HCT116 (cell line): ENCODE measurements at regions not wholly inside any gene's neighbourhood (a gene's known extent, or its start where the extent isn't known, plus 50 kb on each side); places are given as distances from the start of the nearest gene placed in this dataset.

ENCODE experiments used
- ATAC-seq: fragments of 200-7000 bp; cut with Tn5 transposase; 2 replicates; pipeline ENCODE4 v1.9.1; 2020; ENCODE audit warnings: mild to moderate bottlenecking, moderate library complexity
- BruUV-seq: library from RNA; stranded (reverse); fragments of 400-500 nt; replicated peaks from 2 replicates; lab custom pipeline; 2021; lab: Mats Ljungman, UMichigan
- CTCF ChIA-PET: fragments of 300-600 bp; sonication (Branson Sonifier 250); formaldehyde crosslinking; loops from one replicate; lab custom pipeline; 2021; ENCODE audit warnings: antibody characterized with exemption; lab: Charles Lee
- POLR2A ChIA-PET: fragments of 300-600, 350-600 bp; sonication (Branson Sonifier 250); formaldehyde crosslinking; loops from one replicate; lab custom pipeline; 2021; ENCODE audit warnings: antibody characterized with exemption; lab: Charles Lee
- RAD21 ChIA-PET, 2 experiments: fragments of 300-600 bp; sonication (Branson Sonifier 250); formaldehyde crosslinking; loops; one replicate each; lab custom pipeline; 2023; ENCODE audit warnings: low total read pairs in 2 of 2; ENCODE audit not compliant: uncharacterized antibody in 2 of 2, unreplicated experiment in 2 of 2, low non-redundant PET in 1 of 2; lab: Charles Lee
- DNase-seq: peaks from one replicate; pipeline ENCODE4 v3.0.0-alpha.2; 2010; ENCODE audit warnings: low read depth, low spot score
- H2AFZ ChIP-seq: fragments of 200-600 bp; shearing (Covaris generic), sonication (generic); 2 replicates; pipeline ENCODE4 v1.6.1; 2017; ENCODE audit warnings: low read depth, mixed run types, mixed read lengths, antibody characterized with exemption, low read length; ENCODE audit not compliant: poor library complexity, severe bottlenecking
- H3K27ac ChIP-seq: 2 replicates; pipeline ENCODE4 v1.5.1; 2012; ENCODE audit warnings: low read depth, low read length
- H3K27me3 ChIP-seq: fragments of 200-600 bp; sonication (generic); 2 replicates; pipeline ENCODE4 v1.6.1; 2016; ENCODE audit warnings: mixed run types, low read length, mixed read lengths; ENCODE audit not compliant: insufficient read depth
- H3K36me3 ChIP-seq, 2 experiments: fragments of 200-500 bp in 1 of 2; fragments of 200-600 bp in 1 of 2; sonication (Bioruptor generic) in 1 of 2; sonication (generic) in 1 of 2; 2 replicates each; pipeline versions ENCODE4 v1.5.1 to v1.6.1; 2014 to 2016; ENCODE audit warnings: low read length in 2 of 2, inconsistent platforms in 1 of 2, mixed read lengths in 1 of 2, mixed run types in 1 of 2; ENCODE audit not compliant: insufficient read depth in 2 of 2, control insufficient read depth in 1 of 2
- H3K4me1 ChIP-seq, 2 experiments: fragments of 200-600 bp in 1 of 2; sonication (generic) in 1 of 2; 2 replicates each; pipeline versions ENCODE4 v1.5.1 to v1.6.1; 2012 to 2017; ENCODE audit warnings: low read length in 2 of 2, inconsistent platforms in 1 of 2, mild to moderate bottlenecking in 1 of 2, mixed read lengths in 1 of 2, mixed run types in 1 of 2, moderate library complexity in 1 of 2; ENCODE audit not compliant: insufficient read depth in 2 of 2, control insufficient read depth in 1 of 2
- H3K4me2 ChIP-seq: fragments of 200-600 bp; sonication (generic); 2 replicates; pipeline ENCODE4 v1.6.1; 2017; ENCODE audit warnings: mixed run types, low read length, mixed read lengths
- H3K4me3 ChIP-seq, 2 experiments: fragments of 200-600 bp in 1 of 2; sonication (generic) in 1 of 2; replicated peaks in 1 of 2; 2 replicates each; pipeline ENCODE4 v1.5.1; 2011 to 2016; ENCODE audit warnings: low read length in 2 of 2, control low read depth in 1 of 2, low read depth in 1 of 2, mild to moderate bottlenecking in 1 of 2, mixed read lengths in 1 of 2, mixed run types in 1 of 2
- H3K79me2 ChIP-seq: fragments of 200-600 bp; sonication (generic); 2 replicates; pipeline ENCODE4 v1.6.1; 2017; ENCODE audit warnings: mild to moderate bottlenecking, mixed run types, low read length, moderate library complexity, mixed read lengths; ENCODE audit not compliant: insufficient read depth
- H3K9ac ChIP-seq: fragments of 200-600 bp; sonication (generic); 2 replicates; pipeline ENCODE4 v1.6.1; 2016; ENCODE audit warnings: low read length, mixed read lengths
- H3K9me2 ChIP-seq: fragments of 200-600 bp; sonication (generic), shearing (Covaris generic); 2 replicates; pipeline ENCODE4 v1.6.1; 2017; ENCODE audit warnings: mixed run types, mild to moderate bottlenecking, moderate library complexity; ENCODE audit not compliant: insufficient read depth
- H3K9me3 ChIP-seq, 2 experiments: fragments of 200-500 bp in 1 of 2; fragments of 200-600 bp in 1 of 2; sonication (Bioruptor generic) in 1 of 2; sonication (generic) in 1 of 2; 2 replicates each; pipeline ENCODE4 v1.6.1; 2014 to 2017; ENCODE audit warnings: low read length in 2 of 2, mixed read lengths in 2 of 2, inconsistent platforms in 1 of 2, low read depth in 1 of 2, mild to moderate bottlenecking in 1 of 2, mixed run types in 1 of 2, moderate library complexity in 1 of 2; ENCODE audit not compliant: control insufficient read depth in 1 of 2, insufficient read depth in 1 of 2
- H4K20me1 ChIP-seq: fragments of 200-600 bp; sonication (generic), shearing (Covaris generic); 2 replicates; pipeline ENCODE4 v1.6.1; 2017; ENCODE audit warnings: mixed run types, mild to moderate bottlenecking, moderate library complexity; ENCODE audit not compliant: insufficient read depth
- CTCF ChIP-seq, 3 experiments: fragments of 200-600 bp in 1 of 3; sonication (generic) in 1 of 3; IDR thresholded peaks in 2 of 3; conservative IDR thresholded peaks in 1 of 3; 2 replicates each; pipeline ENCODE4 v1.5.1; 2012 to 2017; ENCODE audit warnings: low read depth in 2 of 3, low read length in 2 of 3, antibody characterized with exemption in 1 of 3, borderline replicate concordance in 1 of 3, control low read depth in 1 of 3, mild to moderate bottlenecking in 1 of 3, mixed read lengths in 1 of 3, mixed run types in 1 of 3, moderate library complexity in 1 of 3; ENCODE audit not compliant: insufficient read depth in 1 of 3
- EGR1 ChIP-seq: IDR thresholded peaks from 2 replicates; pipeline ENCODE4 v1.6.1; 2012; ENCODE audit warnings: low read depth
- ELF1 ChIP-seq: IDR thresholded peaks from 2 replicates; pipeline ENCODE4 v1.6.1; 2012; ENCODE audit warnings: low read depth, borderline replicate concordance
- EZH2phosphoT487 ChIP-seq: fragments of 200-600 bp; IDR thresholded peaks from 2 replicates; pipeline ENCODE4 v1.6.1; 2018; ENCODE audit warnings: antibody characterized with exemption, borderline replicate concordance
- FOSL1 ChIP-seq: IDR thresholded peaks from 2 replicates; pipeline ENCODE4 v1.6.1; 2012; ENCODE audit warnings: low read depth
- JUND ChIP-seq: IDR thresholded peaks from 2 replicates; pipeline ENCODE4 v1.6.1; 2012
- MAX ChIP-seq: IDR thresholded peaks from 2 replicates; pipeline ENCODE4 v1.6.1; 2012
- POLR2AphosphoS5 ChIP-seq: IDR thresholded peaks from 2 replicates; pipeline ENCODE4 v1.6.1; 2011; ENCODE audit warnings: mild to moderate bottlenecking, low read depth, low read length, moderate library complexity
- SIN3A ChIP-seq: IDR thresholded peaks from 2 replicates; pipeline ENCODE4 v1.6.1; 2012; ENCODE audit warnings: low read depth
- SRF ChIP-seq: IDR thresholded peaks from 2 replicates; pipeline ENCODE4 v1.6.1; 2012; ENCODE audit warnings: low read depth
- TCF7L2 ChIP-seq: IDR thresholded peaks from 2 replicates; pipeline ENCODE4 v1.7.0; 2011; ENCODE audit warnings: borderline replicate concordance, inconsistent platforms; ENCODE audit not compliant: insufficient read depth, insufficient read length; ENCODE audit errors: extremely low read depth
- ZBTB33 ChIP-seq: IDR thresholded peaks from 2 replicates; pipeline ENCODE4 v1.6.1; 2011; ENCODE audit warnings: mild to moderate bottlenecking, low read length, moderate library complexity; ENCODE audit not compliant: insufficient replicate concordance; ENCODE audit errors: extremely low read depth
- intact Hi-C: fragments of 100-400 bp; cut with micrococcal nuclease; formaldehyde crosslinking; loops from 2 replicates; pipeline ENCODE4 v1.10.0; 2022

- Histone ChIP-seq H3K9me3 (peaks cover 0 to 12% of the 10 kb centered on the region in 2 experiments; a peak in 2 of 4 replicates), H3K79me2 (no peaks in the 10 kb centered on the region), H2AFZ (no peak overlapping the region), H3K4me3 (no peak overlapping the region), H3K9ac (no peak overlapping the region), H3K27me3 (no peaks in the 10 kb centered on the region), H3K36me3 (no peaks in the 10 kb centered on the region), H3K4me1 (no peaks in the 10 kb centered on the region)
- ATAC-seq (no peak), DNase-seq (no peak)
- ChIA-PET CTCF (no interaction called here), POLR2A (no interaction called here)
- no peak for TF ChIP-seq CTCF (IDR thresholded peaks at IDR 0.05 in 2 of 3, conservative IDR thresholded peaks at IDR 0.05 in 1 of 3; ENCODE audit: borderline replicate concordance in 1 of 3, insufficient read depth in 1 of 3, low read depth in 2 of 3, low read length in 2 of 3)
- TF ChIP-seq MAX, result no peak
- TF ChIP-seq EGR1, result no peak
- no peak for TF ChIP-seq ZBTB33
- TF ChIP-seq SRF, result no peak
- no peak for TF ChIP-seq FOSL1
- no peak for TF ChIP-seq POLR2AphosphoS5
- no peak for TF ChIP-seq ELF1
- no peak for TF ChIP-seq JUND
- TF ChIP-seq TCF7L2, result no peak
- TF ChIP-seq EZH2phosphoT487, result no peak
- no peak for TF ChIP-seq SIN3A
- TF ChIP-seq, all 23 proteins: peak for 0
- H3K27ac ChIP-seq, result no peak overlapping the region
- H3K4me2 ChIP-seq, result no peak overlapping the region
- no peaks in the 10 kb centered on the region for H3K9me2 ChIP-seq
- H4K20me1 ChIP-seq, result no peaks in the 10 kb centered on the region
- BruUV-seq, result no TSS peak
- RAD21 ChIA-PET, result no interaction called here
- intact Hi-C loops, result no loop called here
Observed at GRCh38 chr5:7251132-7251531, 144.8 kb upstream of the ADCY2 start.
